ENCODE measurements at regions not wholly inside any gene's neighbourhood (a gene's known extent, or its start where the extent isn't known, plus 50 kb on each side); places are given as distances from the start of the nearest gene placed in this dataset.
A peak's percentile ranks its signal among the peaks of the same experiment; 100 is the strongest.
"Not testable (repeated sequence)": the region's sequence is repeated elsewhere in the genome, so short reads cannot be mapped to it uniquely, and the experiment has no call there.

GRCh38 chr17:21548236-21548635 lies 144.1 kb upstream of the KCNJ18 start:
- POLR2A ChIA-PET = no interaction called here

DNA sequence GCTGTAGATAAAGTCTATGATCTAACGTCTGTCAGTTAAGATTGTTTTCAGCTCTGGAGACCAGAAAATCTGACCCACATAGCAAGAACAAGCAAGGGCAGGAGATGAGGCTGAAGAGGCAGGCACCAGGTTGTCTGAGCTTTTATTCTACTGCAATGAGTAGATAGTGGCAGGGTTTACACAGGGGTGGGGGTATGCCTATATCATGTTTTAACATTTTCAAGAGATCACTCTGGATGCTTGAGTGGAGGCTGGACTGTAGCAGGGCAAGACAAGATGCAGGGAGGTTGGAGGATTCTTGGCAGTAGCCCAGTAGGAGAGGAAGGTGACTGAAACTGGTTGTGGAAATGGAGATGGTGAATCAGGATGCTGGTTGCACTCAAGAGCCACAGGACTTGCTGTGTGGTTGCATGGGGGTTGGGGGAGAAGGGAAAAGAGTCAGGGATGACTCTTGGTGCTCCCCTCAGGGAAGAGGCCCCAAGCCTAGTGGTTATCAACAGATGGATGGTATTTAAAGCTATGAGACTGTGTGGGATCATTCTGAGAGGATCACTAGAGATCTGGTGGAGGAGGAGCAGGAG lies 143.1 kb upstream of the KCNJ18 start:
- TF ChIP-seq, protein P1, sequence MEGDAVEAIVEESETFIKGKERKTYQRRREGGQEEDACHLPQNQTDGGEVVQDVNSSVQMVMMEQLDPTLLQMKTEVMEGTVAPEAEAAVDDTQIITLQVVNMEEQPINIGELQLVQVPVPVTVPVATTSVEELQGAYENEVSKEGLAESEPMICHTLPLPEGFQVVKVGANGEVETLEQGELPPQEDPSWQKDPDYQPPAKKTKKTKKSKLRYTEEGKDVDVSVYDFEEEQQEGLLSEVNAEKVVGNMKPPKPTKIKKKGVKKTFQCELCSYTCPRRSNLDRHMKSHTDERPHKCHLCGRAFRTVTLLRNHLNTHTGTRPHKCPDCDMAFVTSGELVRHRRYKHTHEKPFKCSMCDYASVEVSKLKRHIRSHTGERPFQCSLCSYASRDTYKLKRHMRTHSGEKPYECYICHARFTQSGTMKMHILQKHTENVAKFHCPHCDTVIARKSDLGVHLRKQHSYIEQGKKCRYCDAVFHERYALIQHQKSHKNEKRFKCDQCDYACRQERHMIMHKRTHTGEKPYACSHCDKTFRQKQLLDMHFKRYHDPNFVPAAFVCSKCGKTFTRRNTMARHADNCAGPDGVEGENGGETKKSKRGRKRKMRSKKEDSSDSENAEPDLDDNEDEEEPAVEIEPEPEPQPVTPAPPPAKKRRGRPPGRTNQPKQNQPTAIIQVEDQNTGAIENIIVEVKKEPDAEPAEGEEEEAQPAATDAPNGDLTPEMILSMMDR (IDR thresholded peaks at IDR 0.05; ENCODE audit: insufficient read depth, low read length, missing control alignments) = no peak
- peak overlapping the region; percentile 72 for H3K4me3 ChIP-seq (ENCODE audit: low read depth, low read length)
- POLR2A ChIA-PET = interaction anchor here (0.9 kb wide), 1 partner anchor 263 kb away, joined by 3 read pairs; no protein-coding TSS in a partner anchor
- DNase-seq (ENCODE audit: low read depth, low spot score) = no peak
- CTCF ChIA-PET = interaction anchor here (1.1 to 4.3 kb wide), 3 partner anchors 36 to 92 kb away, joined by 3 to 25 read pairs (median 6); no protein-coding TSS in a partner anchor

More at GRCh38 chr17:21548236-21548635, 144.1 kb upstream of the KCNJ18 start:
- H3K4me3 ChIP-seq (ENCODE audit: low read depth, low read length) = no peak overlapping the region
- DNase-seq (ENCODE audit: low read depth, low spot score) = no peak
- CTCF ChIA-PET = interaction anchor here (4.3 kb wide), 1 partner anchor 36 kb away, joined by 25 read pairs; no protein-coding TSS in a partner anchor
- TF ChIP-seq, protein P1 (IDR thresholded peaks at IDR 0.05; ENCODE audit: insufficient read depth, low read length, missing control alignments) = no peak

- H3K4me3 ChIP-seq (ENCODE audit: low read depth, low read length) = peak overlapping the region; percentile 72
- POLR2A ChIA-PET = interaction anchor here (0.9 kb wide), 1 partner anchor 264 kb away, joined by 3 read pairs; no protein-coding TSS in a partner anchor
- DNase-seq (ENCODE audit: low read depth, low spot score) = peak; percentile 23
- CTCF ChIA-PET = interaction anchor here (0.9 to 2.6 kb wide), 3 partner anchors 37 to 93 kb away, joined by 3 to 6 read pairs (median 3); no protein-coding TSS in a partner anchor
Observed at GRCh38 chr17:21550031-21550430, 142.3 kb upstream of the KCNJ18 start.

GRCh38 chr17:21551081-21551881 lies 141.0 kb upstream of the KCNJ18 start:
- DNase-seq (ENCODE audit: low read depth, low spot score) = peak; percentile 33
- TF ChIP-seq, protein P1 (IDR thresholded peaks at IDR 0.05; ENCODE audit: insufficient read depth, low read length, missing control alignments) = no peak
- ChIA-PET POLR2A (interaction anchor here (0.7 kb wide), 1 partner anchor 9 kb away, joined by 3 read pairs; no protein-coding TSS in a partner anchor), CTCF (interaction anchor here (1.2 to 2.6 kb wide), 3 partner anchors 38 to 94 kb away, joined by 5 to 6 read pairs (median 5); no protein-coding TSS in a partner anchor)
- peak overlapping the region; percentile 72 for H3K4me3 ChIP-seq (ENCODE audit: low read depth, low read length)

- DNase-seq (ENCODE audit: low read depth, low spot score); CTCF ChIA-PET; POLR2A ChIA-PET; H3K4me3 ChIP-seq (ENCODE audit: low read depth, low read length): not testable (repeated sequence)
Observed at GRCh38 chr17:21558921-21559320, 133.4 kb upstream of the KCNJ18 start.

DNA sequence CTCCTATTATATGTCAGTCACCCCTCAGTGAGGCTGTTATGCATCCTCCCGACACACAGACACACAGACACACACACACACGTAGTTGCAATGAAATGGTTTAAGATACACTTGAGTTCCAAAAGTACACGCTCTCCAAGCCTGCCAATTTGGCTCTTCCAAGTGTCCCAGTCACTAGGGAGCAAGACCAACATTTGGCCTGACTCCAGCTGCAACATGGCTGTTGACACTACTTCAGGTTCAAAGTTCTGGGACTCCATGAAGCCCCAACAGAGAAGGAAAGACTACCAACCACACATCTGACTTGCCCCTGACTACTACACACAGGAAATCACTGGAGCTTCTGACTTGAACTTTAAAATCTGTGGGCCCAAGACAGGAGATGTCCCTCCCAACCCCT lies 128.1 kb upstream of the KCNJ18 start:
- no peak for DNase-seq (ENCODE audit: low read depth, low spot score)
- CTCF ChIA-PET = no interaction called here
- POLR2A ChIA-PET = no interaction called here
- no peak overlapping the region for H3K4me3 ChIP-seq (ENCODE audit: low read depth, low read length)
- TF ChIP-seq, protein P1 (IDR thresholded peaks at IDR 0.05; ENCODE audit: insufficient read depth, low read length, missing control alignments) = no peak

DNA sequence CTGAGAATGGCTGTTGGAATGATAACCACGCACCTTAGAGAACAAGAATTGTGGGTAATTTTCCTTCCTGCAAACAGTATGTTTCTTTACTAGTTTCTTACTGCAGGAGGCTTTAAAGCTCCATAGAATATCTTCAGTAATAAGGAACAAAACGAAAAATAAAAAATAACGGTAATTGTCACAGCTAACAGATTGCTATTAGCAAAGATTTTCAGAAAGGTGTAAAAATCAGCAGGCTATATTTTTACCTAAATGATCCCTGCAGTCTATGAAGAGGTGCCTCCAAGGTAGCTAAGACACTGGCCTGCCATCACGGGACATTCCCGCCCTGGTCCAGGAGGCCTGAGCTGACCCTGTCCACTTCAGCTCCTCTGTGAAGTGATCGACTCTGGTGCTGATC lies 127.6 kb upstream of the KCNJ18 start:
- POLR2A ChIA-PET; H3K4me3 ChIP-seq (ENCODE audit: low read depth, low read length); CTCF ChIA-PET; DNase-seq (ENCODE audit: low read depth, low spot score): not testable (repeated sequence)

DNA sequence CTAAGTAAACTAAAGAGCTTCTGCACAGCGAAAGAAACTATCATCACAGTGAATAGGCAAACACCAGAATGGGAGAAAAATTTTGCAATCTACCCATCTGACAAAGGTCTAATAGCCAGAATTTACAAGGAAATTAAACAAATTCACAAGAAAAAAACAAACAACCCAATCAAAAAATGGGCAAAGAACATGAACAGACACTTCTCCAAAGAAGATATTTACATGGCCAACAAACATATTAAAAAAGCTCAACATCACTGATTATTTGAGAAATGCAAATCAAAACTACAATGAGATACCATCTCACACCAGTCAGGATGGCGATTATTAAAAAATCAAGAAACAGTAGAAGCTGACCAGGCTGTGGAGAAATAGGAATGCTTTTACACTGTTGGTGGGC lies 121.9 kb upstream of the KCNJ18 start:
- H3K4me3 ChIP-seq (ENCODE audit: low read depth, low read length); DNase-seq (ENCODE audit: low read depth, low spot score); POLR2A ChIA-PET; CTCF ChIA-PET: not testable (repeated sequence)

DNA sequence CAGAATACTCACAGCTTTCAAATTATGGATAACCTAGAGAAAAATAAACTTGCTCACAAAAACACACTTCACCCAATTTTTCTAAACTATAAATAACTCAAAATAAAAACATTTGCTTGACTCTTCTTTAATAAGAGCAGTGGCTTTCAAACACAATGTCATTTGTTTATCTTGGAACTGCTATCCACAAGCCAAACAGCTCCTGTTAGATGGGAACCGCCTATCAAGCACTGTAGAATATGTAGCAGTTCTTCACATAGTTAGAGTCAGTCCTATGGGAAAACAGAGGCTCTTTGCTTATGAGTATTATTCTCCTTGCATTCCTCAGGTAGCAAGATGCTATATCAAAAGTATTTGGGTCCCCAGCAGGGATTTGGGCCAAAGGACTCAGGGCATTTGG lies 120.2 kb upstream of the KCNJ18 start:
- CTCF ChIA-PET; H3K4me3 ChIP-seq (ENCODE audit: low read depth, low read length); POLR2A ChIA-PET; DNase-seq (ENCODE audit: low read depth, low spot score): not testable (repeated sequence)

- POLR2A ChIA-PET; DNase-seq (ENCODE audit: low read depth, low spot score); CTCF ChIA-PET: not testable (repeated sequence)
- H3K4me3 ChIP-seq (ENCODE audit: low read depth, low read length) = peak overlapping the region; percentile 66
Observed at GRCh38 chr17:21573271-21573960, 118.9 kb upstream of the KCNJ18 start.

Measured in AG04449 (cell line).